SU-DHL-6 (cell line): ENCODE measurements at regions not wholly inside any gene's neighbourhood (a gene's known extent, or its start where the extent isn't known, plus 50 kb on each side); places are given as distances from the start of the nearest gene placed in this dataset.

Source experiments
- H2AFZ ChIP-seq: fragments of 200-600 bp; sonication (generic); 2 replicates; pipeline ENCODE4 v1.6.1; 2014; ENCODE audit warnings: low read depth, mild to moderate bottlenecking, moderate library complexity, mixed read lengths, antibody characterized with exemption, low read length; ENCODE audit not compliant: severe bottlenecking
- H3F3A ChIP-seq: fragments of 200-600 bp; shearing (Covaris generic); 2 replicates; pipeline ENCODE4 v1.6.0; 2016; ENCODE audit warnings: antibody characterized with exemption, mild to moderate bottlenecking; ENCODE audit not compliant: insufficient read depth
- H3K27ac ChIP-seq: fragments of 200-600 bp; sonication (generic); 2 replicates; pipeline ENCODE4 v1.5.1; 2016; ENCODE audit warnings: low read depth, mild to moderate bottlenecking, low read length, moderate library complexity, mixed read lengths
- H3K27me3 ChIP-seq: fragments of 200-600 bp; sonication (generic), shearing (Covaris generic); 2 replicates; pipeline ENCODE4 v1.6.0; 2014; ENCODE audit warnings: mild to moderate bottlenecking, low read length
- H3K36me3 ChIP-seq: fragments of 200-600 bp; sonication (generic); 2 replicates; pipeline ENCODE4 v1.6.1; 2014; ENCODE audit warnings: mild to moderate bottlenecking, low read length, mixed read lengths
- H3K4me2 ChIP-seq: fragments of 300-600, 200-600 bp; shearing (Covaris generic), sonication (generic); 2 replicates; pipeline ENCODE4 v1.6.0; 2014; ENCODE audit warnings: low read length, low read depth, mild to moderate bottlenecking; ENCODE audit not compliant: poor library complexity, severe bottlenecking
- H3K4me3 ChIP-seq: fragments of 200-600 bp; sonication (generic); 2 replicates; pipeline ENCODE4 v1.5.1; 2014; ENCODE audit warnings: antibody characterized with exemption, low read length, mild to moderate bottlenecking, mixed read lengths; ENCODE audit not compliant: insufficient read depth, poor library complexity, severe bottlenecking
- H3K79me2 ChIP-seq: fragments of 200-600 bp; sonication (generic); 2 replicates; pipeline ENCODE4 v1.6.1; 2014; ENCODE audit warnings: mild to moderate bottlenecking, low read length, moderate library complexity; ENCODE audit not compliant: insufficient read depth
- H3K9ac ChIP-seq: fragments of 200-600 bp; sonication (generic); 2 replicates; pipeline ENCODE4 v1.7.0; 2014; ENCODE audit warnings: mild to moderate bottlenecking, low read length
- H3K9me2 ChIP-seq: fragments of 200-600 bp; sonication (generic); replicated peaks from 2 replicates; pipeline ENCODE4 v1.6.1; 2014; ENCODE audit warnings: low read length; ENCODE audit not compliant: insufficient read depth
- H3K9me3 ChIP-seq: fragments of 200-600 bp; sonication (generic); 2 replicates; pipeline ENCODE4 v1.6.1; 2014; ENCODE audit warnings: low read length, mixed read lengths; ENCODE audit not compliant: insufficient read depth
- H4K20me1 ChIP-seq: fragments of 200-600 bp; sonication (generic); 2 replicates; pipeline ENCODE4 v1.6.1; 2014; ENCODE audit warnings: low read depth, mild to moderate bottlenecking, antibody characterized with exemption, low read length, moderate library complexity, mixed read lengths
- CTCF ChIP-seq: fragments of 200-600 bp; sonication (generic); IDR thresholded peaks from one replicate; pipeline ENCODE4 v1.5.1; 2017; ENCODE audit warnings: antibody characterized with exemption, mild to moderate bottlenecking, low read length, moderate library complexity; ENCODE audit not compliant: insufficient read depth, poor library complexity, severe bottlenecking
- EZH2phosphoT487 ChIP-seq: fragments of 200-600 bp; sonication (generic), shearing (Covaris generic); conservative IDR thresholded peaks from 2 replicates; pipeline ENCODE4 v1.6.1; 2018; ENCODE audit warnings: mild to moderate bottlenecking, antibody characterized with exemption, low read length, moderate library complexity, mixed read lengths

DNA sequence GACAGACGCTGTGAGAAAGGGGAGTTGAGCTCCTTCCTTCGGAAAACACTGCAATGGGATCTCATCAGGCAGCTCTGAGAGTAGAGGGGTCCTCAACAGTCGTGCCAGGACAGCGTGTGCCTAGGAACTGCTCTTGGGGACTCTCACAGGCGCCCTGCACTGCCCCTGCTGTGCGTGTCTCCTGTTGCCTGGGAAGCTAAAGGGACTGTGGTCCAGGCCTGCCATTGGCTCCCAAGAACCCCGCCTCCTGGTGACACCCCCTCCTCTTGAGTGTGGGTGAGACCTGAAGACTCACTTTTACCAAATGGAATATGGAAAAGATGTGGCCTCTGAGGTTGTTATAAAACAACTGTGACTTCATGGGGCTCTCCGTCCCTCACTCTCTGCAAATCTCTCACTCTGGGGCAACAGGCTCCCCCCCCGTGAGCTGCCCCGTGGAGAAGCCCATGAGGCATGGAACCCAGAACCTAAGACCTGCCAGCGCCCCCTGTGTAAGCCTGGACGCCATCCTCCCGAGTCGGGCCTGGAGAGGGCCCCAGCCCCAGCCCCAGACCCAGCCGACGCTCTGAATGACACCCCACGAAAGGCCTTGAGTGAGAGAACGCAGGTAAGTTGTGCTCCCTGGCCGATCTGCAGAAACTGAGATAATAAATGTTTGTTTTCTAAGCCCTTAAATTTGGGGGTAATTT, 302.7 kb downstream of the FGF9 start:
- H4K20me1 ChIP-seq: no peaks in the 10 kb centered on the region
- H3K4me3 ChIP-seq: no peak overlapping the region
- H3K36me3 ChIP-seq: no peaks in the 10 kb centered on the region
- H2AFZ ChIP-seq: no peak overlapping the region
- H3K27me3 ChIP-seq: no peaks in the 10 kb centered on the region
- no peaks in the 10 kb centered on the region for H3K9me2 ChIP-seq
- no peak overlapping the region for H3K4me2 ChIP-seq
- H3K27ac ChIP-seq: no peak overlapping the region
- H3K9me3 ChIP-seq: no peaks in the 10 kb centered on the region
- no peaks in the 10 kb centered on the region for H3F3A ChIP-seq
- no peak for TF ChIP-seq CTCF
- TF ChIP-seq EZH2phosphoT487: no peak
- H3K79me2 ChIP-seq: no peaks in the 10 kb centered on the region
- no peak overlapping the region for H3K9ac ChIP-seq

DNA sequence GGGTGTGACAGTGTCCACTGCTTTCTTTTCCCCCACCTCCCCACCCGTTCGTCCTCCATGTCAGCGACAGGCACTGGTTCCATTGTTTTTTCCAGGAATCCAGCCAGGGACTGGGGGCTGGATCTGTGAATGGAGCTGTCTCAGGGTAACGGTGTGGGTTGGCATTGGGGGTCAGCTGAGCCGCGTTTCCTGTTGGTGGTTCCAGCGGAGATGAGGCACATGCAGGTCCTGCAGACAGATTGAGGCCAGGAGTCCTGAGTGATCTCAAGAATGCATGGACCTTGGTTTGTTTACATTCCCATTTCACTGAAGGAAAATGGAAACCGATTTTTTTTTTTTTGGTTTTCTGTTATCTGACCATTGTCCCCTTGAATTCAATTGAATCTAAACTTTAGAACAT, 303.9 kb downstream of the FGF9 start:
- Histone ChIP-seq H3K9me2 (no peaks in the 10 kb centered on the region), H3F3A (no peaks in the 10 kb centered on the region), H3K27ac (no peak overlapping the region), H3K9me3 (no peaks in the 10 kb centered on the region), H3K79me2 (no peaks in the 10 kb centered on the region), H3K36me3 (no peaks in the 10 kb centered on the region), H3K9ac (no peak overlapping the region), H3K4me2 (no peak overlapping the region), H4K20me1 (no peaks in the 10 kb centered on the region), H2AFZ (no peak overlapping the region), H3K27me3 (no peaks in the 10 kb centered on the region), H3K4me3 (no peak overlapping the region)
- TF ChIP-seq CTCF: no peak
- TF ChIP-seq EZH2phosphoT487: no peak

DNA sequence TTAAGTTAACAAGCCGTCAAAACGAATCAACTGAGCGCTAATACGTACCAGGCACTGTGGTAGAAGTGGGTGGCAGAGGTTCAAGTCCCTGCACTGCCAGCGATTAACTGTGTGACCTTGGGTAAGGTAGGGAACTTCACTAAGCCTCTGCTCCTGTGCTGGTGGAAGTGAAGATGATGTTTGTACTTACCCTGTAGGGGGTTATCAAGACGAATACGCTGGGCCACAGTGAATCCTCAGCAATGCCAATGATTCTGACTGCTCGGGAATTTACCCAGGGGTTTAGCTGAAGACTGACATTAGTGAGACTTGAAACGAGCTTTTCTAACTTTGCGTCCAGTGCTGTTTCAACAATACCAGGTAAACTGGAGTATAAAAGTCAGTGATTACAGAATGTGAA, 305.3 kb downstream of the FGF9 start:
- Histone ChIP-seq H3K27ac (no peak overlapping the region), H3K27me3 (no peaks in the 10 kb centered on the region), H3K9ac (no peak overlapping the region), H3K79me2 (no peaks in the 10 kb centered on the region), H3K9me2 (no peaks in the 10 kb centered on the region), H3K36me3 (no peaks in the 10 kb centered on the region), H3K4me2 (no peak overlapping the region), H2AFZ (no peak overlapping the region), H4K20me1 (no peaks in the 10 kb centered on the region), H3K9me3 (no peaks in the 10 kb centered on the region), H3K4me3 (no peak overlapping the region), H3F3A (no peaks in the 10 kb centered on the region)
- TF ChIP-seq CTCF (no peak), EZH2phosphoT487 (no peak)
